CD4-positive, alpha-beta T cell treated with Interleukin-2 at 100 ng/mL for 4 hours (primary cell): ENCODE measurements at regions not wholly inside any gene's neighbourhood (a gene's known extent, or its start where the extent isn't known, plus 50 kb on each side); places are given as distances from the start of the nearest gene placed in this dataset.
A peak's percentile ranks its signal among the peaks of the same experiment; 100 is the strongest.

Experiments used
- DNase-seq: peaks from one replicate; pipeline ENCODE4 v3.0.0-alpha.2; 2020; ENCODE audit warnings: low spot score

- no peak for DNase-seq
Measured at GRCh38 chr3:72489901-72490300, 358.3 kb downstream of the SHQ1 start.

GRCh38 chr3:72488738-72489035 is 359.6 kb downstream of the SHQ1 start:
- DNase-seq, result no peak

GRCh38 chr3:72487946-72488737 is 360.1 kb downstream of the SHQ1 start:
- no peak for DNase-seq

- no peak for DNase-seq
Measured at GRCh38 chr3:72487078-72487765, 361.0 kb downstream of the SHQ1 start.

- no peak for DNase-seq
Measured at GRCh38 chr3:72485641-72486040, 362.6 kb downstream of the SHQ1 start.

- no peak for DNase-seq
Measured at GRCh38 chr3:72483554-72484104, 364.6 kb downstream of the SHQ1 start.

- DNase-seq, result peak; percentile 68
Measured at GRCh38 chr3:72482589-72483321, 365.5 kb downstream of the SHQ1 start.

GRCh38 chr3:72481542-72481941 is 366.7 kb downstream of the SHQ1 start:
- no peak for DNase-seq

- no peak for DNase-seq
Measured at GRCh38 chr3:72480366-72480765, 367.9 kb downstream of the SHQ1 start.

GRCh38 chr3:72479651-72480215 is 368.5 kb downstream of the SHQ1 start:
- DNase-seq, result no peak

GRCh38 chr3:72476139-72476483 is 372.1 kb downstream of the SHQ1 start:
- DNase-seq, result no peak

GRCh38 chr3:72475258-72476138 is 372.7 kb downstream of the SHQ1 start:
- DNase-seq, result no peak

GRCh38 chr3:72474775-72475174 is 373.5 kb downstream of the SHQ1 start:
- DNase-seq, result no peak

GRCh38 chr3:72473156-72473555 is 375.1 kb downstream of the SHQ1 start:
- DNase-seq, result no peak

- DNase-seq, result no peak
Measured at GRCh38 chr3:72470904-72471417, 377.3 kb downstream of the SHQ1 start.

GRCh38 chr3:72465853-72466252 is 382.4 kb downstream of the SHQ1 start:
- no peak for DNase-seq

GRCh38 chr3:72463083-72463482 is 385.2 kb downstream of the SHQ1 start:
- no peak for DNase-seq

GRCh38 chr3:72462595-72463011 is 385.6 kb downstream of the SHQ1 start:
- DNase-seq, result no peak

GRCh38 chr3:72461787-72462186 is 386.5 kb downstream of the SHQ1 start:
- DNase-seq, result no peak

GRCh38 chr3:72460205-72461174 is 387.8 kb downstream of the SHQ1 start:
- DNase-seq, result no peak
